Activated CD4-positive, alpha-beta memory T cell treated with anti-CD3 and anti-CD28 coated beads, Interleukin-2, amount 10 ng/mL, durations not matched to agents 7 days and 5 days (primary cell): ENCODE measurements at regions not wholly inside any gene's neighbourhood (a gene's known extent, or its start where the extent isn't known, plus 50 kb on each side); places are given as distances from the start of the nearest gene placed in this dataset.

Experiments used
- CTCF ChIA-PET: fragments of 350-600 bp; sonication (Branson Sonifier 250); formaldehyde crosslinking; loops from one replicate; lab custom pipeline; 2021; ENCODE audit warnings: antibody characterized with exemption, inconsistent platforms; lab: Charles Lee
- POLR2A ChIA-PET: fragments of 350-600 bp; sonication (Branson Sonifier 250); formaldehyde crosslinking; loops from one replicate; lab custom pipeline; 2021; ENCODE audit warnings: antibody characterized with exemption; lab: Charles Lee
- DNase-seq: peaks from one replicate; pipeline ENCODE4 v3.0.0-alpha.2; 2020
- H3K27ac Mint-ChIP-seq: one replicate; pipeline ENCODE4 v1.8.0; 2021; ENCODE audit warnings: mild to moderate bottlenecking, mixed read lengths
- H3K27me3 Mint-ChIP-seq: one replicate; pipeline ENCODE4 v1.8.0; 2021; ENCODE audit warnings: mixed read lengths
- H3K36me3 Mint-ChIP-seq: one replicate; pipeline ENCODE4 v1.8.0; 2021; ENCODE audit warnings: low read depth, mixed read lengths
- H3K4me1 Mint-ChIP-seq: one replicate; pipeline ENCODE4 v1.8.0; 2021; ENCODE audit warnings: mixed read lengths
- H3K4me3 Mint-ChIP-seq: one replicate; pipeline ENCODE4 v1.8.0; 2021; ENCODE audit warnings: mild to moderate bottlenecking, mixed read lengths
- H3K9me3 Mint-ChIP-seq: one replicate; pipeline ENCODE4 v1.8.0; 2021; ENCODE audit warnings: mixed read lengths

- ChIA-PET CTCF (no interaction called here), POLR2A (no interaction called here)
- Mint-ChIP-seq H3K4me1 (no peaks in the 10 kb centered on the region), H3K9me3 (peaks cover 3% of the 10 kb centered on the region), H3K27me3 (no peaks in the 10 kb centered on the region), H3K27ac (no peak overlapping the region), H3K36me3 (no peaks in the 10 kb centered on the region), H3K4me3 (no peak overlapping the region)
- DNase-seq = no peak
Measured at GRCh38 chr18:61080954-61081528, 252.2 kb upstream of the CDH20 start.

GRCh38 chr18:61082976-61083630 lies 250.1 kb upstream of the CDH20 start:
- H3K4me3 Mint-ChIP-seq = no peak overlapping the region

GRCh38 chr18:61085036-61085435 lies 248.2 kb upstream of the CDH20 start:
- H3K4me3 Mint-ChIP-seq = no peak overlapping the region
- H3K36me3 Mint-ChIP-seq = no peaks in the 10 kb centered on the region
- ChIA-PET CTCF (no interaction called here), POLR2A (no interaction called here)
- H3K27ac Mint-ChIP-seq = no peak overlapping the region
- H3K27me3 Mint-ChIP-seq = no peaks in the 10 kb centered on the region
- DNase-seq = no peak
- no peaks in the 10 kb centered on the region for H3K4me1 Mint-ChIP-seq
- H3K9me3 Mint-ChIP-seq = no peaks in the 10 kb centered on the region

More at GRCh38 chr18:61082976-61083630, 250.1 kb upstream of the CDH20 start:
- no peaks in the 10 kb centered on the region for H3K4me1 Mint-ChIP-seq
- H3K27ac Mint-ChIP-seq = no peak overlapping the region
- no peak for DNase-seq
- no peaks in the 10 kb centered on the region for H3K36me3 Mint-ChIP-seq
- H3K9me3 Mint-ChIP-seq = no peaks in the 10 kb centered on the region
- ChIA-PET CTCF (no interaction called here), POLR2A (no interaction called here)
- no peaks in the 10 kb centered on the region for H3K27me3 Mint-ChIP-seq

- Mint-ChIP-seq H3K36me3 (no peaks in the 10 kb centered on the region), H3K27me3 (no peaks in the 10 kb centered on the region), H3K27ac (no peak overlapping the region), H3K4me3 (no peak overlapping the region), H3K4me1 (no peaks in the 10 kb centered on the region), H3K9me3 (no peaks in the 10 kb centered on the region)
- POLR2A ChIA-PET = no interaction called here
- CTCF ChIA-PET = no interaction called here
- no peak for DNase-seq
Measured at GRCh38 chr18:61085761-61086160, 247.5 kb upstream of the CDH20 start.

GRCh38 chr18:61086657-61087056 lies 246.6 kb upstream of the CDH20 start:
- CTCF ChIA-PET = no interaction called here
- Mint-ChIP-seq H3K36me3 (no peaks in the 10 kb centered on the region), H3K4me3 (no peak overlapping the region), H3K27ac (no peak overlapping the region), H3K9me3 (no peaks in the 10 kb centered on the region), H3K27me3 (no peaks in the 10 kb centered on the region), H3K4me1 (no peaks in the 10 kb centered on the region)
- DNase-seq = no peak
- POLR2A ChIA-PET = no interaction called here

GRCh38 chr18:61091379-61091778 lies 241.9 kb upstream of the CDH20 start:
- Mint-ChIP-seq H3K4me3 (no peak overlapping the region), H3K4me1 (no peaks in the 10 kb centered on the region), H3K36me3 (no peaks in the 10 kb centered on the region), H3K27me3 (no peaks in the 10 kb centered on the region), H3K9me3 (no peaks in the 10 kb centered on the region), H3K27ac (no peak overlapping the region)
- ChIA-PET CTCF (no interaction called here), POLR2A (no interaction called here)
- no peak for DNase-seq

- Mint-ChIP-seq H3K27me3 (no peaks in the 10 kb centered on the region), H3K36me3 (no peaks in the 10 kb centered on the region), H3K4me3 (no peak overlapping the region), H3K27ac (no peak overlapping the region), H3K4me1 (no peaks in the 10 kb centered on the region), H3K9me3 (no peaks in the 10 kb centered on the region)
- ChIA-PET POLR2A (no interaction called here), CTCF (no interaction called here)
- no peak for DNase-seq
Measured at GRCh38 chr18:61093965-61094364, 239.3 kb upstream of the CDH20 start.

GRCh38 chr18:61096226-61096625 lies 237.0 kb upstream of the CDH20 start:
- CTCF ChIA-PET = no interaction called here
- no peak for DNase-seq
- H3K27me3 Mint-ChIP-seq = no peaks in the 10 kb centered on the region
- no peaks in the 10 kb centered on the region for H3K36me3 Mint-ChIP-seq
- no peaks in the 10 kb centered on the region for H3K4me1 Mint-ChIP-seq
- H3K9me3 Mint-ChIP-seq = no peaks in the 10 kb centered on the region
- H3K27ac Mint-ChIP-seq = no peak overlapping the region
- POLR2A ChIA-PET = no interaction called here
- H3K4me3 Mint-ChIP-seq = no peak overlapping the region

- ChIA-PET CTCF (no interaction called here), POLR2A (no interaction called here)
- no peak overlapping the region for H3K27ac Mint-ChIP-seq
- peaks cover 1% of the 10 kb centered on the region for H3K9me3 Mint-ChIP-seq
- no peak for DNase-seq
- no peak overlapping the region for H3K4me3 Mint-ChIP-seq
- no peaks in the 10 kb centered on the region for H3K27me3 Mint-ChIP-seq
- H3K36me3 Mint-ChIP-seq = no peaks in the 10 kb centered on the region
- H3K4me1 Mint-ChIP-seq = no peaks in the 10 kb centered on the region
Measured at GRCh38 chr18:61107113-61107512, 226.1 kb upstream of the CDH20 start.

- Mint-ChIP-seq H3K4me1 (no peaks in the 10 kb centered on the region), H3K36me3 (no peaks in the 10 kb centered on the region), H3K27ac (no peak overlapping the region), H3K27me3 (no peaks in the 10 kb centered on the region), H3K9me3 (no peaks in the 10 kb centered on the region), H3K4me3 (no peak overlapping the region)
- no peak for DNase-seq
- ChIA-PET POLR2A (no interaction called here), CTCF (no interaction called here)
Measured at GRCh38 chr18:61108706-61109105, 224.5 kb upstream of the CDH20 start.

GRCh38 chr18:61123309-61123708 lies 209.9 kb upstream of the CDH20 start:
- no peak overlapping the region for H3K4me3 Mint-ChIP-seq
- no peaks in the 10 kb centered on the region for H3K27me3 Mint-ChIP-seq
- POLR2A ChIA-PET = no interaction called here

GRCh38 chr18:61127714-61128467 lies 205.3 kb upstream of the CDH20 start:
- CTCF ChIA-PET = no interaction called here
- Mint-ChIP-seq H3K4me1 (no peaks in the 10 kb centered on the region), H3K4me3 (no peak overlapping the region), H3K36me3 (no peaks in the 10 kb centered on the region), H3K9me3 (peaks cover 5% of the 10 kb centered on the region), H3K27ac (no peak overlapping the region), H3K27me3 (no peaks in the 10 kb centered on the region)
- POLR2A ChIA-PET = no interaction called here
- DNase-seq = no peak

More at GRCh38 chr18:61123309-61123708, 209.9 kb upstream of the CDH20 start:
- H3K9me3 Mint-ChIP-seq = peaks cover 7% of the 10 kb centered on the region
- no peak overlapping the region for H3K27ac Mint-ChIP-seq
- no peak for DNase-seq
- no peaks in the 10 kb centered on the region for H3K36me3 Mint-ChIP-seq
- H3K4me1 Mint-ChIP-seq = no peaks in the 10 kb centered on the region
- CTCF ChIA-PET = no interaction called here

GRCh38 chr18:61129001-61129400 lies 204.2 kb upstream of the CDH20 start:
- H3K27me3 Mint-ChIP-seq = no peaks in the 10 kb centered on the region
- no peaks in the 10 kb centered on the region for H3K36me3 Mint-ChIP-seq
- CTCF ChIA-PET = no interaction called here
- H3K4me3 Mint-ChIP-seq = no peak overlapping the region
- POLR2A ChIA-PET = no interaction called here
- peaks cover 5% of the 10 kb centered on the region for H3K9me3 Mint-ChIP-seq
- no peak for DNase-seq
- H3K4me1 Mint-ChIP-seq = no peaks in the 10 kb centered on the region
- H3K27ac Mint-ChIP-seq = no peak overlapping the region

GRCh38 chr18:61132031-61132430 lies 201.2 kb upstream of the CDH20 start:
- H3K27ac Mint-ChIP-seq = no peak overlapping the region
- POLR2A ChIA-PET = no interaction called here
- H3K4me1 Mint-ChIP-seq = no peaks in the 10 kb centered on the region
- no peak overlapping the region for H3K4me3 Mint-ChIP-seq
- no peak for DNase-seq
- H3K27me3 Mint-ChIP-seq = no peaks in the 10 kb centered on the region
- CTCF ChIA-PET = no interaction called here
- no peaks in the 10 kb centered on the region for H3K36me3 Mint-ChIP-seq
- H3K9me3 Mint-ChIP-seq = no peaks in the 10 kb centered on the region
